ENCODE measurements at regions not wholly inside any gene's neighbourhood (a gene's known extent, or its start where the extent isn't known, plus 50 kb on each side); places are given as distances from the start of the nearest gene placed in this dataset.

DNA sequence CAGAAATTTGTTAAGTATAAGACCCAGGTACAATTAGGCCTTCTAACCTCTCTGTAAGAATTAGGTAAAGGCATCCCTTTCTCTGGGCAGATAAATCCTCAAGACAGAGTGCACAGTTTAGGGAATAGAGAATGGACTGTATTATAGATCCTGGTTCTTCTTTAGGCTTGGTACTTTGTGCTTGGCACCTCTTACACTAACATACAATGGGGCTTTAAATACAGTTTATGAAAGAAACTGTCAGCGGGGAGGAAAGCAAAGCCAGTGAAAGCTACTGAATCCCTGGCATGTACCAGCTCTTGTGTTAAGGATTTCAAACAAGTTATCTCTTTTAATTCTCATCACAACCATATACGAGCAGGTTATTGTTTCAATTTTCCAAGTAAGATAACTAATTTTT is 1350.0 kb downstream of the ADGRL3 start:
- TF ChIP-seq CTCF (optimal IDR thresholded peaks at IDR 0.05 in 1 of 3, IDR thresholded peaks at IDR 0.05 in 1 of 3, conservative IDR thresholded peaks at IDR 0.05 in 1 of 3; ENCODE audit: extremely low read depth in 1 of 3, insufficient read depth in 2 of 3, low read length in 3 of 3) (no peak), EZH2 (IDR thresholded peaks at IDR 0.05; ENCODE audit: low read length) (no peak)

Data from keratinocyte (primary cell).